ENCODE measurements at regions not wholly inside any gene's neighbourhood (a gene's known extent, or its start where the extent isn't known, plus 50 kb on each side); places are given as distances from the start of the nearest gene placed in this dataset.
"Not testable (repeated sequence)": the region's sequence is repeated elsewhere in the genome, so short reads cannot be mapped to it uniquely, and the experiment has no call there.

DNA sequence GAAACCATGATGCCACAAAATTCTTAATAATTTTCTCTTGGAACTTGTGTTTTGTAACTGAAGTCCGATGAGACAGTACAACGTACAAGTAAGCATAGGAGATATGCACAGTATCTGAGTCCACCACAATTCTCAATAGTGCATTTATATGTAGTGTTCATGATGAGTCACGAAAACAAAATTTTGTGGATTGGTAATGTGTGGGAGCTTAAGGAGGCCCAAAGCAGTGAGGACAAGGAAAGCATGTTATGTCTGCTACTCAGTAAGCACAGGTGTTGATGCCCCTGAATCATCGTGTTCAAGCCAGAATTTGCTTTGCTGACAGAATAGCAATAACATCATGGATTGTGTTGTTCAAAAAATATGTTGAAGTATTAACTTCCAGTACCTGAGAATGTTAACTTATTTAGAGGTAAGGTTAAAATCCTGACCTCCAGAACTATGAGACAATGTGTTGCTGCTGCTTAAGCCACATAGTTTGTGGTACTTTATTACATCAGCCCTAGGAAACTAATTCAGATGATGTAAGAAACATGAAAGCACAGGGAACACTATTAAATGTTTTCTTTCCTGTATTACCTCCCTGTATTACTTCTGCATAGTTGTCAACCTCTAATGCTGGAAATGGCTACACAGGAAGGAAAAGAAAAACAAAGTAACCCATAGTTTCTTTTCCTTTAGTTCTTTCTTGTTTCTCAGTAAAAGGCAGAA lies 201.3 kb downstream of the SLITRK6 start:
- no peak for DNase-seq

DNA sequence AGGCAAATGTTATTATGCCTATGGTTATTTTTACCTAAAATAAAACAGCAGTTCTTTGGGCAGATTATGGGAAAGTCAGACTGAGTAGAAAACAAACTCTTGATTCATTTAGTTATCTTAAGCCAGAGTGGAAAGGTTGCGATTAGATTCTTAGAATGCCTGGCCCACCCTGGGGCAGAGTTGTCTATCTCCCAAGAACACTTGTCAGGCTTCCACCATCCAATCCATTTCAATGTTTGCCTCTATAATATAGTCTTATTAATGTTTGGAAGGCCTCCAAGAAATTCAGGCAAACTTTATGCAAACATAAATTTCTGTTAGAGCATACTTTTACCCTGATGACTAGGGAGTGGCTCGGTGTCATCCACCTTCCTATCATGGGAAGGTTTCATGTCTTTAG lies 207.0 kb downstream of the SLITRK6 start:
- DNase-seq = no peak

DNA sequence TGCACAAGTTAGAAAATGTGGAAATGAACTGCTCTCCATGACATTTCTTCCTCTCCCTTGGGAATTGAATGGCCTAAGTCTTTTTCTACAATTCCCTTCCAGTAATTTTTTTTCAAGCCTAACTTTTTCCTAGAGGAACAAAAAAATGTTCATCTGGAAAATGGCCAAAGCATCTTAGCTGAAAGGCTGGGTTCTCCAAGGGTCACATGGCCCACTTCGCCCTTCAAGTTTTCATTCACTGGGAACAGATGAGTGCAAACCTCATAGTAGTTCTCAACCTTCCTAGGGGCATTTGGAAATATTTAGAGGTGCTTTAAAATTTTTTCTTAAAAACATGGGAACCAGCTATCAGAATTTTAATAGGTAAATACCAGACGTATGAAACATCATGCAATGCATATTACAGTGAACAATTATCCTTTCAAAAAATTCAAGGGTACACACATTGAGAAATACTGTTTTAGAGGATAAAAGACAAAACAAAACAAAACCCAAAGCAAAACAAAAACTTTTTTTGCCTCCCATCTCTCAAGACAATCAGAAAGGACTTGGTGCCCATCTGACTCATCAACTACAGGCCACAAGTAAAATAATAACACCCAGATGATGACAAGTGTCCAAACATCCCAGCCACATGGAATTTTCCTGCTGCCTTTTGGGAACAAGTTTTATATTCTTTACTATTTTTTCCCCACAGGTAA lies 208.8 kb downstream of the SLITRK6 start:
- DNase-seq = no peak

DNA sequence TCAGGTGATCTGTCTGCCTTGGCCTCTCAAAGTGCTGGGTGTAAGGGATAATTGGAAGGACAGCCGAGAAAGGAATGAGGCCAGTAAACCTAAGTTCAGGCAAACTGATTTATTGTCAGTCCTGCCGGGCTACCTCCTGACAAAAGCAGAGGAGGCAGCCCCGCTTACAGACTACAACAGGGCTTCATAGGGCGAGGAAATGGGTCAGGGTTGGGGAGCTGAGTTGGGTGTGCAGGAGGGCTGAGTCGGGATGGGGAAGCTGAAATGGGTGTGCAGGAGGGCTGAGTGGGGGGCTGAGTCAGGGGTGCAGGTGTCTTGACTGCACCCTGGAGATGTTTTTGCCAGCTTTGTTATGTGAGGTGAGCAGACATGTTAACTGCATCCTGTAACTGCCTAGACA lies 210.2 kb downstream of the SLITRK6 start:
- no peak for DNase-seq

DNA sequence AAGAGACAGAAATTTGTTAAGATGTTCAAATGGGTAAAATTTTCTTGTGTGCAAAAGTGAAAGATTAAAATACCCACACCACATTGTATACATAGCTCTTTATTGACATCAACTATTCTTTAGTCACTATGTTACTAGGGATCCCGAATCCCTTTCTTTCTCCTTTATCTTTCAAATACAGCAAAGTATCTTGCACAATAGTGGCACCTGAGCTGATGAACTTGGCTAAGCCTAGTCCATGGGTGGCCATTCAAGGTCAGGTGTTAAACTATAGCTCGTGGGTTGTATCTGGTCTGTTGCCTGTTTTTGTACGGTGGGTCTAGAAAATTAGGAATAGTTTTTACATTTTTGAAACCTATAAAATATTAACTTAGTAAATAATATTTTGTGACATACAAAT lies 210.9 kb downstream of the SLITRK6 start:
- DNase-seq = no peak

DNA sequence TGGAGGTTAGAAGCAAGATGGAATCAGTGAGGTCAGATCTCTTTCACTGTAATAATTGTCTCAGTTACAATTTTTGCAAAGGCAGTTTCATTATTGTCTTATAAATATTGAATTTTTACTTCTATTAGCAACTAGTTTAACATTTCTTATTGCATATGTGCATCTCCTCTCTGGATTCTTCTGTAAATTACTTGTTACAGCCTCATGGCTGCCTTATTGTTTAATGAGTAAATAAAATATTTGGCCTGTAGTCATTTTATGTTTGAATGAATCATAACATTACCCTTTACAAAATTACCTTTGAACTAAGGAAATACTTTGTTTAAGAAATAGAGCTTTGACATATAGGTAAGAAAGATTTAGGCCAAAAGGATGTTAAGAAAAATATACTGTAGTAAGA lies 212.4 kb downstream of the SLITRK6 start:
- no peak for DNase-seq

DNA sequence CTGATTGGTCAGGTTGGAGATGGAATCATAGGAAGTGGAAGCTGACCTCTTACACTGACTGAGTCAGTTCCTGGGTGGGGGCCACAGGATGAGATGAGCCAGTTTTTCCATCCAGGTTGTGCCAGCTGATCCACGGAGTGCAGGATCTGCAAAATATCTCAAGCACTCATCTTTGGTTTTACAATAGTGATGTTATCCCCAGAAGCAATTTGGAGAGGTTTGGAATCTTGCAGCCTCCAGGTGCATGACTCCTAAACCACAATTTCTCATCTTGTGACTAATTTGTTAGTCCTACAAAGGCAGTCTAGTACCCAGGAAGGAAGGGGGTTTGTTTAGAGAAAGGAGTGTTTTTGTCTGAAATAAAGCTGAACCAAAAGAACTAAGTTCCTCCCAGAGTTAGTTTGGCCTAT lies 212.8 kb downstream of the SLITRK6 start:
- DNase-seq = no peak

DNA sequence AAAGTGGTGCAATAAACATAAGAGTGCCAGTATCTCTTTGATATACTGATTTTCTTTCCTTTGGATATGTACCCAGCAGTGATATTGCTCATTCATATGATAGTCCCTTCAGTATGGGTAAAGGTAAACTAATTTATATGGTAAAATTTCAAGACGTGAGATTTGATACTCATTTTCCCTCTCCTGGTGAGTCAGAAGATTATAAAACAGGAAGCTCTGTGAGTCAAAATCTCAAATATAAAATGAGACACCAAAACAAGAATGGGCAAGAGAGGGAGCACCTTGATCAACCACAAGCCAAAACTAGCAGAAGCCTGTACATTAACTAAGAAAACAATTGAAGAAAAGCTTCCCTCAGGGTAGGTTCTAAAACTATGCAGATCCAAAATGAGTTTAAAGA lies 216.3 kb downstream of the SLITRK6 start:
- DNase-seq = no peak

DNA sequence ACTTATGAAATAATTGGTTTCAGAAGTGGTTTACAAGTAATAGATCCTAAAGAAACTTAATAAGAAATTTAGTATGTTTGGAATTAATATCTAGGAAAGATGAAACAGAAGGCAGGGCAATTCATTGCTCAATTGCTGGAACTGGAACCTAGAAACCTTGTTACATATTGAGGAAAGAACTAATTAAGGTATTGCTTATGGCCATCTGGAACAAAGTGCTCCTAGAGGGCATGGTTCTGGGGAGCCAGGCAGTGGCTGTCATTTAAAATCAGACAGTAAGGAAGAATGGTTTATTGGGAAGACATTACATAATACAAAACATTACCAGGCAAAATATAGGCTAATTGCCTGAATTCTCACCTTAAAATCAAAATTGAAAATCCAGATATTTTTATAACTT lies 224.1 kb downstream of the SLITRK6 start:
- DNase-seq = no peak

DNA sequence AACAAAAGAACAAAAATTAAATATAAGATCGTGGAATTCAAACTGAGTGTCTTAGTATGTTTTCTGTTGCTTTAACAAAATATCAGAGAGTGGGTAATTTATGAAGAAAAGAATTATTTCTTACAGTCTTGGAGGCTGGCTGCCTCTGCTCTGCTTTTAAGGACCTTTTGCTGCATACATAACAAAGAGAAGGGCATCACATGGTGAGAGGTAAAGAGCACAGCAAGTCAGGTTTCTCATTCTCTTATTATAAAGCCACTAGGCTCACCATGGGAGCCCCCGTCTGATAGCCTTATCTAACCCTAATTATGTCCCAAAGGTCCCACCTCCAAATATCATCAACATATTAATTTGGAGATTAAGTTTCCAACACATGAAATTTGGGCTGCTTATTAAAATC lies 231.3 kb downstream of the SLITRK6 start:
- no peak for DNase-seq

DNA sequence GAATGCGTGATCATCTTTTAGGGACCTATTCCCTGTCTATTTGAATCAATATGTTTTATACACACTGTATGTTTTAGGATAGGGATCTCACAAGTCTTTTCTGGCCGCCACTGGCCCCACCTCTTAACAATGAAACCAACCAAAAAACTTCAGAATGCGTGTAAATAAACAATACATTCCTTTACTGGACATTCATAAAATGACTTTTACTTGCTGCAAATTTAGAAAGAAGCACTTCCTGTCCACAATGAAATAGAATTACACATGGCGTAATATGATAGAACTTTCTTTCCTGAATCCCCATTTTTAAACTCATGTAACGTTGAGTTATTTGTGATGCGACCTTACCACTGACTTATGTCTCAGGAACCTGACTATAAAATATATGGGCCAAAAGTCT lies 233.6 kb downstream of the SLITRK6 start:
- no peak for DNase-seq

DNA sequence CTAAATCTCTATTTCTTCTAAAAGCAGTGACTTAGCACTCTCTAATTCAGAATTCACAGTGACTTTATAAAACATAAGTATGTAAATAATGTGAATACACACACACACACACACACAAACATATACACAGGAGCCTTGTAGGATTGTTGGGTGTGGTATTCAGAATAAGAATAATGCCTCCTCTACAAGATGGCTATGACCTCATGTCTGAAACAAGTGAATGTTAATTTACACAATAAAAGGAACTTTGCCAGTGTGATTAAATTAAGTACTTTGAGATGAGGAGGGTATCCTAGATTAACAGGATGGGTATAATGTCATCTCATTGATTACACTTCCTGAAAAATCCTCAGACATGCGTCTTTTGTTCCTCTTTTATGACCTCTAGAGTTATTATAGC lies 234.6 kb downstream of the SLITRK6 start:
- DNase-seq = no peak

DNA sequence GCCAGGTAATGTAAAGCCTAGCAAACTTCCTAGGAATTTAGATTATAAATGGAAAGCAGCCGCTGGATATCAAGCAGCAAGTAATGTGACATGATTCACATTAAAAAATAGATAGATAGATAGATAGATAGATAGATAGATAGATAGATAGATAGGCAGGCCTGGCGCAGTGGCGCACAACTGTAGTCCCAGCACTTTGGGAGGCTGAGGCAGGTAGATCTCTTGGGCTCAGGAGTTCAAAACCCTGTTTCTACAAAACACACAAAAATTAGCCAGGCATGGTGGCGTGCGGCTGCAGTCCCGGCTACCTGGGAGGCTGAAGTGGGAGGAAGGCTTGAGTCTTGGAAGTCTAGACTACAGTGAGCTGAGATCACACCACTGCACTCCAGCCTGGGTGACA lies 236.9 kb downstream of the SLITRK6 start:
- no peak for DNase-seq

DNA sequence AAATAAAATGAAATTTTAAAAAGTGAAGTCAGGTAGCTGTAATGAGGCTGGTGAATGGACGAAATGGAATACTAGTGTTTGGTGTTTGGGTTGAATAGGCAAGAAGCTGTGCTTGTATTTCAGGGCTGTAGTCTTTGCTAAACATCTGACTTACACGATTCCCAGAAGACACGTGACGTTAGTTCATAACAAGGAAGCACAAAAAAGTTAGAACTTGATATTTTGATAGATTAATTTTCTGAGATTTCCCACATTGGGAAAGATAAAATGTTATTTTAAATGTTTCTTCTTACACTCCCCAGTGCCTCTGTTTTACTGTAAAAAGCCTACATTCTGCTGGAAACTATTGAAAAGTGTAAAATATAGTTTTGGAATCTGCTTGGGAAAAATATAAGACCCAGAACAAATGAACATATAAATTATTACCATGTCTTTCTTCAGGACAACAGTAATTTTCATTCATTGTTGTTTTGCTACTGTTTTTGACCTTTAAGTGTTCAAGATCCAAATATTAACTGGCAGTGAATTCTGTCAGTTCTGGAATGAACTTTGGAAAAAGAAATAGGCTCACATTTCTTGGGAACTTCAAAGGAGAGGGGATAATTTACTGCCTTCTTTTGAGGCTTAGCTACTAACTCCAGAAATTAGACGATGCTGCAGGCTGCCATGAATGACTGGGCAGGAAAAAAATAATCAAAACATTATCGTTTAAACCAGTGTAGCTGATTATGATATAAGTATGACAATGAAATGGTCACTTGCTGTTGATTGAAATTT lies 241.3 kb downstream of the SLITRK6 start:
- no peak for DNase-seq

DNA sequence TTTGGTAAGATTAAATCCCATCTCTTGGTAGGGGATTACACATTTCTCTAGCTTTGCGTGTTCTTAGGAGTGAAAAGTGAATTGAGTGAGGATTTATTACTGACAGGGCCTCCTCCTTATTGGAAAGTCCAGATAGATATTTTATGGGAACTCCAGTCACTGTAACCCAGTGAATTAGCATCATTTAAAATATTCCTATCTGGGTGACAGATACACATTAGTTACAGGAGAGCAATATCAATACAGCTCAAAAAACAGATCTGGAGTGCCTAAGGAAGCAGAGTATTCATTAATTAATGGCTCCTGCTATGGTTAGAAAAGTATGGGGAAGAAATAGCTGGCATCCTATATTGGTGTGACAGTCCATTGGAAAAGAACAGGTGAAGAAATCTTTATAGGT lies 248.2 kb downstream of the SLITRK6 start:
- DNase-seq = no peak

DNA sequence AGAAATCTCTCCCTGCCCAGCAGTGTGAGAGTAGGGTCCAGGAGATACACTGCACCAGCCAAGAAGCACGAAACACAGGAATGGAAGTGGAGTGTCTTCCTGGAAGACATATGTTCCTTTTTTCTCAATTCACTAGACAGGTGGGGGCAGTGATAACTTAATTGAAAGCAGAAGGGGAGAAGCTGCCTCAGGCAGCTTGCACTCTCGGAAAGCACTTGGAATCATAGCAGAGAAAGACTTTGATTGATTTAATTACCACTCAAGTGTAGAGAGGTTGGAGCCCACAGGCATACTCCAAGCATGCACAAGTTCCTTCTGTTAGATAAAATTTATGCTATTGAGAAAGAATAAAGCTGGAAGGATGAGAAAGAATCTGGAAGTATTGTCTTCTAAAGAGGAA lies 249.4 kb downstream of the SLITRK6 start:
- no peak for DNase-seq

DNA sequence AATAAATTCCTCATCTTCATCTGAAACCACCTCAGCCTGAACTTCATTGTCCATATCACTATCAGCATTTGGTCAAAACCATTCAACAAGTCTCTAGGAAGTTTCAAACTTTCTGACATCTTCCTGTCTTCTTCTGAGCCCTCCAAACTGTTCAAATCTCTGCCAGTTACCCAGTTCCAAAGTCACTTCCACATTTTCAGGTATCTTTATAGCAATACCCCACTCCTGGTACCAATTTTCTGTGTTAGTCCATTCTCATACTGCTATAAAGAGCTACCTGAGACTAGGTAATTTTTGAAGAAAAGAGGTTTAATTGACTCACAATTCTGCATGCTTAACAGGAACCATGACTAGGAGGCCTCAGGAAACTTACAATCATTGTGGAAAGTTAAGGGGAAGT lies 250.4 kb downstream of the SLITRK6 start:
- DNase-seq = not testable (repeated sequence)

DNA sequence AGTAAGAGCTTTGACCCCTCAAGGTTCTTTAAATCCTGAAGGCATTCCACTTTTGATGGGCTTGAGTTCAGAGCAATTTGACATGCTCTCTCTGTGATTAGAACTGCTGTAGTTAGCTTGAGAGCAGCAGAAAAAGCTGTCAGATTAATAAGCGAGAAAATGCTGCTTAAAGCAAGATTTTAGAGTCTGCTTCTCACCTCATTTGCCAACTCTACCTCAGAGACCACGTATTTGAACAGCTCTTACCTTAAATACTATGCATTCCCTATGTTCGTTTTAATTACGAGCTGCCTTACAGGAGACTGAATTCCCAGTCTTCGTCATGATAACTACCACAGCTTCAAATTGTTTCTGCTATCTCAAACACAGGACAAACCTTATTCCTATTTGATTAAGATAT lies 253.4 kb downstream of the SLITRK6 start:
- DNase-seq = no peak

DNA sequence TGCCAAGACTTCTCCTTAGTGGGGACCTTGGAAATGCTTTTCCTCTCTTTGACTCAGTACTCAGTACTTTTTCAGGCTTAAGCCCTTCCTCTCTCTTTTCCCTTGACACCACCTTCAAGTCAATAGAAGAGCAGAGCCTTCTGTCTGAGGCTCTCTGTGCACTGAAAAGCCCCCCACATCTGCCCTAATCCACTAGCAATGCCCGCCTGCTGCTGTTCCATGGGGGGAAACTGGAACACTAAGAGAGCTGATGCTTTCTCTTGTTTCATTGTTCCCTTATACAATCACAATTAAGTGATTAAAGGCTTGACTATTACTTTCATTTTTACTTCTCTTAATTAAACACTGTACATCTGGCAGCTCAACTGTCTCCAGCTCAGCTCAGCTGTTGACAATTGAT lies 254.5 kb downstream of the SLITRK6 start:
- no peak for DNase-seq

DNA sequence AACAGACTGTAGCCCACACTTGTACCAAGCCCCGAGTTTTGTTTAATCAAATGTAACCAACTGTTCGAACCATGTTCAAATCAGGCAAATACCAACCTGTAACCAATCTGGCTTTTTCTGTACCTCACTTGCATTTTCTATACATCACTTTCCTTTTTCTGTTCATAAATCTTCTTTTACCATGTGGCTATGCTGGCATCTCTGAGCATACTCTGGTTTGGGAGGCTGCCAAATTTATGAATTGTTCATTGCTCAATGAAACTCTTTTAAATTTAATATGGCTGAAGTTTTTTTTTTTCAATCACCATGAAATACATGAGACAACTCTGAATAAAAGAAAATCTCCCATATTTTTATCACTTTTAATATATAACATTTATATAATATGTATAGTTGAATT lies 256.1 kb downstream of the SLITRK6 start:
- DNase-seq = no peak

DNA sequence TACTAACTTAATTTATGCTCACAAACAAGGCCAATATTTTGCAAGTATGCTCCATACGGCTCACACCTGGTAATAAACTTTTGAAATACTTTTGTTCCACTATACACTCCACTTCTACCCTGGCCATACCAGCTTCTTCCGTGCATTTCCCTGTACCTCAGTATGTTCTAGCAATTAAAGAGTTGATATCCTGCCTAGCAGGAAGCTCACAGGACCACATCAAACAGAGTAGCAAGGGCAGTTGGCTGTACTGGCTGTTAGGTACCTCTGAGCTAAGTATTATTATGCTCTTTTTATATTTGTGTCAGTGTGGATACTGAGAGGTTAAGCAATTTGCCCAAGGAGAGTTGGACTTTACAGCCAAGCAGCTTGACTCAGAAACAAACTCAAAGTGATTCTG lies 257.7 kb downstream of the SLITRK6 start:
- DNase-seq = no peak

DNA sequence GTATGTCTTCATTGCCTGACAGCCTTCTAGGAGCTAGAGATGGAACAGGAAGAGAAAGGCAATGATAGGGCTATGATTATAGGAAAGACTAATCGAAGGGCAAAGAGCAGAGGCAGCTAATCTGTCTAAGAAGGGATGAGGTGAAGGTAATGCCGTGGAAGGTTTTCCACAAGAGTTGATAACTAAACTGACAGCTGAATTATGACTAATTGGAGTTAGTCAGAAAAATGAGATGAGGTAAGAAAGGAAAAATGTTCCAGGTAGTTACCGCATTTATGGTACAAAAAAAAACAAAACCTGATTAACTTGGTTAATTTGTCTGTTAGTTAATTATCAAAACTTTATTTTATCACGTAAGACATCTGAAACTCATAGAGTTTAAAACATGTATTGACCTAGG lies 260.3 kb downstream of the SLITRK6 start:
- DNase-seq = no peak

DNA sequence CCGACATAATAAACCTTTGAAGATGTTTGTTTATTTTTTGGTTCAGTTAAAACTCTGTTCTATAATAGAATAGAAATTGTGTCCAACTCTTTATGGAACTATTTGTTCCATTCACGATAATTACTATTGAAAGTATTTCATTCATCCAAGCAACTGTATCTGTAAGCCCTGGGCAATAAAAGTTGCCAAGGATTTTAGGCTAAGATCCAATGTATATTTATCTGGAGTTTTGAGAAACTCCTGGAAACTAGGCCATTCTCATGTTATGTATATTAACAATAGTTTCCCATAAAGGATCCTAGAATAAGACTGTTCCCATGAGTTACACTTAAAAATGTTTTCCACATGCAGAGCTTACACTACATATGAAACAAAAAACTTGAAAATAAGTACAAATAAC lies 261.6 kb downstream of the SLITRK6 start:
- DNase-seq = no peak

DNA sequence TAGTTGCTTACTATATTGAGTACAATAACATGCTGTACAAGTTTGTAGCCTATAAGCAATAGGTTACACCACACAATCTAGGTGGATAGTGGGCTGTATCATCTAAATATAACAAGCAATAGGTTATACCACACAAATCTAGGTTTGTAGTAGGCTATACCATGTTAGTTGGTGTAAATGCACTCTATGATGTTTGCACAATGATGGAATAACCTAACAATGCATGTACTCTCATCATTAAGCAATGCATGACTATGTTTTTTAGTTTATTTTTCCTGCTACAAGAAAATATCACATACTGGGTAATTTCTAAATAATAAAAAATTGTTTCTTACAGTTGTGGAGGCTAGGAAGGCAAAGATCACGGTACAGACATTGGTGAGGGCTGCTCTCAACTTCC lies 262.5 kb downstream of the SLITRK6 start:
- DNase-seq = no peak

All from CD4-positive, alpha-beta T cell treated with Interferon gamma for 1 hour (primary cell).